IPS DF 4.7 (cell line): ENCODE measurements at regions not wholly inside any gene's neighbourhood (a gene's known extent, or its start where the extent isn't known, plus 50 kb on each side); places are given as distances from the start of the nearest gene placed in this dataset.
"Not testable (repeated sequence)": the region's sequence is repeated elsewhere in the genome, so short reads cannot be mapped to it uniquely, and the experiment has no call there.

Source experiments
- DNase-seq: peaks from one replicate; pipeline ENCODE4 v3.0.0-alpha.2; 2013; ENCODE audit warnings: low spot score; ENCODE audit errors: extremely low read depth

DNA sequence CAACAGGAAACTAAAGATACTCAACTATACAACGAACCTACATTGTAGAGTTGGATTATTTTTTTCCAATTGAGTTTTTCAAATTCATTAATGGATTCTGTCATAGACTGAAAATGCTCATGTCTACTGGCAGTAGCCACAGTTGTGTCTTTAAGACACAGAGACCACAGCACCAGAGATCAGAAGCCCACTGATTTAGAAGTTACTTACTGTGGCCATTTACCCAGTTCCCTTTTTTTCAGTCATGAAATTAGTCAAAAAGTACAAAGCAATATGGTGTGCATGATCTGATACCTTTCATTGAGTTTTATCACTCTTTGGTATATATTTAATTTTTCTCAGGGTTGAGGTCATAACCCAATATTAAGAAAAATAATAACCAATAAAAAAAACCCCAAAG is 1640.2 kb upstream of the WWC1 start:
- DNase-seq, result no peak

DNA sequence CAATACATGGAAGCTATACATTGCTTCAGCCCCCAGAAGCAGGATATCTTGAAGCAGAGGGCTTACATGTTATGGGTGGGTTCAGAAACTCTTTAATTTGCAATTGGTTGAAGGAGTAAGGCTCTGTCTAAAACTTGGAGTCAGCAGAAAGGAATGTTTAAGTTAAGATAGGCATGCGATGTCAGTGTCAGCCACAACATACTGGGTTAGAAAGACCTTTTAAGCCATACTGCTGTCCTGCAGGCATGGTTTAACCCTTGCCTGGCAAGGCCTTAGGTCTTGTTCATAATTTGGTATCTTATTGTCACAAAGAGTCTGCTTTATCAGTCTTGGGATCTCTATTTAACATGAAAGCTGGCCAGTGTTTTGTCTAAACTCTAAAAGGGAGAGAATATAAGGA is 1619.6 kb upstream of the WWC1 start:
- no peak for DNase-seq

DNA sequence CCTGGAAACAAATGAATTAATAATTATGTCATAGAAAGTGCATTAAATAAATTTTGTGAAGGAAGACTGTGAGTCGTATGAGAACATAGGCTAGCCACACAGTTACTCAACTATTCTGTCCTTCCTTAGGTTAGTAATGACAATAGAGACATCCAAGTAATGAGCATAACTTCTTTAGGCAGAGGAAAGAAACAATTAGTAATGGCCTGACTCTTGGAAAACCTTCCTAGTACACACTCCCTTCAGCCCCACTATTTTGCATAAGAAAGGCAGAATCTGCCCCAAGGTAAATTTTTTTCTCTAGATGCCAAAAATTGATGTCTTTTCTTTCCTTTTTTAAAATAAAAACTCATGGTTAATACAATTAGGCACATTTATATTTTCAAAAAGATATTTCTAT is 1619.0 kb upstream of the WWC1 start:
- no peak for DNase-seq

DNA sequence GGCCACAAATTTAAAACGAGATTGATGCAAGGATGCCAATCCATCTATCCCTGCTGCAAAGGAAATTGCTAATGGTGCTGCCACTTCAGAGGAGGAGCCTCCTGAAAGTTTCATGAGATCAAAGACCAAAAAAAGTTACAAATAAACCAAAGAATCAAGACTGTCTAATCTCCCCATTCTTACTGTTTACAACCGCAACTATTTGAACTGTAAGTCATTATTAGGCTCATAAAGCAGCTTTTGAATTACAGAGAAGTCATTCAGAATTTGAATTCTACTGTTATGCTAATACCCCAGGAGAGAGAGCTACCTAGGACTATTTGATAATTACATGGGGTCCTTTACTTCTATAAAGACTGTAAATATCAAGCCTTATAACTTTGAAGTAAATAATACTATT is 1613.6 kb upstream of the WWC1 start:
- no peak for DNase-seq

DNA sequence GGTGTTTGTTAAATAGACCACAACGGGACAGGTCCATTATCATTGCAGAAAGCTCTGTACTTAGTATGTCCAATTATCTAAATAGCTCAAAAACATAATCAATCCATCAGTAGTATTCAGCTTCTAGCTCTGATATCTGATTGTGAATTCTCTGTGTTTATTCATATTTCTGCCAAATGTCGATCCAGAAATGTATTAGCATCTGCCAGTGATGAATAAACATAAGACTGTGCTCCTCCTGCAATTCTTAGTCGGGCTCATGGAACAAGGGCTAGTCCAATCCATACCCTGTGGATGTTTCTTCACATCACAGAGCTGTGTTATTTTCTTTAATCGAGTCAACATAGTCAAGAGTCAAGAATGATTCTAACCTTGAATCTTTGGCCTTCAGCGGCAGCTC is 1612.1 kb upstream of the WWC1 start:
- no peak for DNase-seq

DNA sequence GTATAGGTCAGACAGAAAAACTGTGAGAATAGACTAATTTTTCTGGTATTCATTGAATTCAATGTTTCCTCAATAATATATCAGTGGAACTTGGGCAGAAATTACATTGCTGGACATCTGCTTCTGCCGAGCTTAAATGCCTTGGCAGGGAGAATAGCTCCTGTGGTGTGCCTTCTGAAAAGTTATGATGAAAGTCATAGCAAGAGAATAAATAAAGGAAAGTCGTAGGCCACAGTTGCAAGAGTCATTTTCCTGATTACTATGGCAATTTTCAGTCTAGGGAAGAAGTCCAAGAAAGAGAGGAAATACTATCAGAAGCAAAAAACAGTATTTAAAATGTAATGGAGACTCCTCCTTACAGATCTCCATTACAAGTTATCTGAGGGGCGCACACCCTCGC is 1596.1 kb upstream of the WWC1 start:
- no peak for DNase-seq

DNA sequence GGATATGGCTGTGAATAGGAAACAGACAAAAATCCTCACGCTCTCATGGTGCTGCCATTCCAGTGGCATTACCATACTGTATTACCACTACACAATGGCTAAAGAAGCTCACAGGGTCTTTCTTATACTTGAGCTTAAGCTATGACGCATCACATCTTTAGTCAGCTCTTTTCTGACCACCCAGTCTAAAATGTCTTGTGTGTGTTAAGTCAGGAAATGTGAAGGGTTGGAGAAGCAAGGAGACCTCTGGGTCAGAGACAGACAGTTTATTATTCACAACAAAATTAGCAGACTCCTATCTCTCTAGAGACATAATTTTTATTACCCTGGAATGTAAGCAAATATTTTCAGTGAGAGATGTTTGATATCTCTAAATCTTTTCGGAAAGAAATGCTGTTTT is 1583.2 kb upstream of the WWC1 start:
- no peak for DNase-seq

DNA sequence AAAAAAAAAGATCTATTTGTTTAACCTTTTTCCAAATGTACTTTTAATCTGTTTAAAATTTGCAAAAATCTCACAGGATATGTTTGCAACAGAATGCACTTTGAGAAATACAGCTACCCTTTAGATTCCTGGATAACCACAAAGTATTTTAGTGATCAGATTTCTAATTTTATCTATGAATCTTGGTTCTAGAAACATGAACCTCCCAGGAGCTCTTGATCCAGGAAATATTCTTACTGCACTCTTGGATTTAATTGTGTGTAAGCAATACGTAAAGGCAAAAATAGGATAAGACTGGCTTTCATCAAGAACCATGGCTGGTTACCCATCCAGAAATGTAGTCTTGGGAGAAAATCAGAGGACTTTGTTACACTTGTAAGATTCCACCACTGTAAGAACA is 1581.8 kb upstream of the WWC1 start:
- no peak for DNase-seq

DNA sequence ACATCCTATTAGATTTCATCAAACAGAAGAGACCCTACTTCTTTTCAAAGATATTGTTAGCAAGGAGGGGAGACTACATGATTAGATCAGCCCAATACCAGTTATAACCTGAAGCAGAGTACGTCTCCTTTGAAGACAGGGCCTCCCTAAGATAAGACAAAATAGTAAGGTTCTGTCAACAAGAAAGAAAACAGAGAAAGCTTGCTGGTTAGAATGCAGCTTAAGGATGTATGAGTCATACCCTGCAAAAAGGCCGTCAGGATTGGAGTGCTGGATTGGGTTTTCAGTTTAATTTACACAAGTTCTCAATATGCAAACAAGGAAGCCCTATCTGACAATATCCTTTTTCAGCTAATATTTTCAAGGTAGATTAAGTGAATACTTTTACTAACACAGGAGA is 1581.2 kb upstream of the WWC1 start:
- DNase-seq, result no peak

DNA sequence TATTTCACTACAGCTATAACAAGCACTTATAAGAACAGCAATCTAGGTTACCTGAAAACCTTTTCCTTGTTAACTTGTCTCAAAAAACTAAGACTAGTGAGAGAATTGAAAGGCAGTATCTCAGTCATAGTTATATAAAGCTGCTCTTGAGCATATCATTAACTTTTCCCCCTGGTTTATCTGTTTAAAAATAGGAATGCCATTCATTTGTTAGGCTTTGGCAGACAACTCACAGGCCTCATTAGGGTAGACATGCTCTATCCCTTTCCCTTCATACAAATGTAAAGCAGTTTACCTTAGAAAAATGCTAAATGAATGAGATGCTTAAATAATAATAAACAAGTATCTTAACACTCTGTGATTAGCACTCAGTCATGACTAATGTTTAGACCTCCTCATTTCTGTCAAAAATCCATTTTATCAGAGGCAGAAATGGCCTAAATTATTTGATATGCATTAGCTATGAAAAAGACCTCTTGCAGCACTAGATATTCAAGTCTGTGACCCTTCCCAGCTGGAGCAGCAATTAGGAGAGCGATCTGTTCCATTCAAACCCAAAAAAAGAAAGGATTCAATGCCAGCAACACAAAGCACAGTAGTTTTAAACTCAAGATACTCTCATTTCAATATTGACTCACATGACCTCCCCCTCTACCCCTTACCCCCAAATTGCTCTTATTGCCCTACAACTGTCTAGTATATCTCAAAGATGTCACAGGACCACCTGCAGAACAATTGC is 1578.8 kb upstream of the WWC1 start:
- DNase-seq, result no peak

DNA sequence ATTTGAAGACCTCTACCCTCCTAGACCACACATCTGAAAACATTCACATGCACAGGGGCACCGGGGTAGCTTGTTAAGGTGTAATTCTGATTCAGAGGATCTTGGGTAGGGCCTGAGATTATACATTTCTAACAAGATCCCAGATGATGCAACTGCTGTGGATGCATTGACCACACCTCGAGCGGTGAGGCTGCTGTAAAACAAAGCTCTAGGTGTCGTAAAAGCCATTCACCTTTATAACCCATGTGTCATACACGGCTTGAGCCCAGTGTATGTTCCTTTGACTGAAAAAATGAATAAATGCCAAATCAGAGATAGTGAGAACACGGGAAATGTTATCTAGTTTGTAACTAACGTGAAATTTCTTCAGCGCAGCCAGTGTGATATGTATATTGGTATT is 1578.2 kb upstream of the WWC1 start:
- no peak for DNase-seq

DNA sequence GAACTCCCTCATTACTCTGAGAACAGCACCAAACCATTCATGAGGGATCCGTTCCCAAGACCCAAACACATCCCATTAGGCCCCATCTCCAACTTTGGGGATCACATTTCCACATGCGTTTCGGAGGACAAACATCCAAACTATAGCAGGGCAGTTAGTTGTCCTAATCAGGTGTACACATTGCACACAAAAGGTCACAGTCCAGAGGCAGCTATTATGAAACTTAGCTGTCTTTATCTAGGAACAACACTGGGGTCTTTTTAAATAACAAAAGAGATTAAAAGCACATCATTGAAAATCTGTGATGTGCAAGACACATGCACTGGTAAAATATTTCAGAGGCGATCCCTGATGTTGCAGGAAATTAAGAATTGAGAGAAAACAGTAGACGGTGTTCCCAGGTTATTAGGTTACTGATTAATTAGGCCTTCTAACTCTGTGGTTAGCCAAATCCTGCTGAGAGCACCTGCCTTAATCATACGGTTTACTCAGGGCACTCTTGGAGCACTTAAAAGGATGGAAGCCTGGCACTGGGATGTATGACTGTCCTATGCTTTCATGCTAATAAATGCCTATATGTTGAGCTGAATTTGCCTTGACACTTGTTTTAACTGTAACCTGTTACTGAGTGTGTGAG is 1574.5 kb upstream of the WWC1 start:
- no peak for DNase-seq

DNA sequence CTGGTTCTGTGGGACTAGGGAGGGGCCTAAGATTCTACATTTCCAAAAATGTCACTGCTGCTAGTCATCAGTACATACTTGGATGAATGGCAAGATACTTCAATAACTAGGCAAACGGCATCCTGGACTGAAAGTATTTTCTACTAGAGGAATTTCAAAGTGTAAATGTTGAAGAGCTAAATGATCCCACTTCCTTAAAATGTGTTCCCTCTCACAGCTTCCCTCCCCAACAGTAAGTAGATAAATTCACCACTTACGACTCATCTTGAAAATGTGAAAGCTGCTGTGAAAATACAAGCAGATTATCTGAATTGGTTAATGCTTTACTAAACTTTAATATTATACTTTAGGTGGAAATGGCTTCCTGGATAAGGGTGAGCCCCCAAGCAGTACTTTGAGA is 1571.5 kb upstream of the WWC1 start:
- DNase-seq, result no peak

DNA sequence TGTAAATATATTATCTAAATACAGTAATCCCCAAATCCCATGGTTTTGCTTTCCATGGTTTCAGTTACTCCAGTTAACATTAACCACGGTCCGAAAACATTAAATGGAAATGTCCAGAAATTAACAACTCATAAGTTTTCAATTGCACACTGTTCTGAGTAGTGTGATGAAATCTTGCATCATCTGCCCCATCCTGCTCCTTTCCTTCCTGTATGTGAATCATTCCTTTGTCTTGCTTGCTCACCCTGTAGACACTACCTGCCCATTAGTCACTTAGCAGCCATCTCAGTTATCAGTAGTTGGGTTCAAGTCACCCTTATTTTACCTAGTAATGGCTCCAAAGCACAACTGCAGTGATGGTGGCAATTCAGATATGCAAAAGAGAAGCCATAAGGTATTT is 1568.5 kb upstream of the WWC1 start:
- no peak for DNase-seq

DNA sequence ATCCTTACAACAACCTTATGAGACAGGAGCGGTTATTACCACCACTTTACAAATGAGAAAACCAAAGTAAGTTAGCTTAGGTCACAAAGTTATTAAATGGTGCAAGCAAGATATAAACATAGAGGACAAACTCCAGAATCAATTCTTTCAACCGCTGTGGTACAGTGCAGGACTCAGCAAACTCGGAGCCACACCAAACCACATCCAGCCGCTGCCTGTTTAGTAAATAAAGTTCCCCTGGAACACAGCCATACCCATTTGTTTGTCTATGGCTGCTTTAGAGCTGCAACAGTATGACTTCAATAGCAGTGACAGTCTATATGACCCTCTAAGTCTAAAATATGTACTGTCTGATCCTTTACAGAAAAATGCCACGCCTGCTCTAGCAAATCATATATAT is 1567.2 kb upstream of the WWC1 start:
- no peak for DNase-seq

DNA sequence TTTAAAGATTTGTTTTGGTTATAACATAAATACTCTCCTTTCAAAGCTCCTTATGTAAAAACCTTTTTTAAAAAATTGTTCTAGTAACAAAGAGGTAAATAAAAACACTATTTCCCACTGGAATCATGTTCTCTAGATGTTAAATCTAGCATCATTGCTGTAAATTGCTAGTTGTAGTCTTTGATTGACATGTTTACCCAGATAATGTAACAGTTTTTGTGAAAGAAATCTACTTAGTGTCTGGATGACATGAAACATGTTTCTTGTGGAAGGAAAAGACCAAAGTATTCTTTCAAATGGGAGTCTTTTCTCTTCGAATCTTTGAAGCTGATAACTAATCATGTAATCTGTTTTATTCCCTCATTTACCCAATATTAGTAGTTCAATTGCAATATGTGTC is 1565.9 kb upstream of the WWC1 start:
- no peak for DNase-seq

DNA sequence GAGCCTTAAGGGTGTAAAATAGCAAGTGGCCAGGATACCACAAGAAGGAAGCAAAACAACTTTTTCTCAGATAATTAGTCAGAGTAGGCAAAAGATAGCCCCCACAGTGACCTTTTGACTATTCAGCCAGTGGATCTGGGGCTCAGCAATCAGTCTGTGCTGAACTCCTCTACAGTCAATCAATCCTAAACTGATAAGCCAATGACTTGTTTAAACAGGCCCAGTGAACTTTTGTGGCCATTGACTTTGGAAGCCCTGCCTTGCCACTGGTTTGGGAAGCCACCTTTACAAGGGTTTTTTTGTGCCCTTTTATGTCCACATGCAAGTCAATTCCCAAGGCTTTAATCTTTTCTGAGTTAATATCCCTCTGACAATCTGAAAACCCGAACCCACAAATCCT is 1565.0 kb upstream of the WWC1 start:
- no peak for DNase-seq

DNA sequence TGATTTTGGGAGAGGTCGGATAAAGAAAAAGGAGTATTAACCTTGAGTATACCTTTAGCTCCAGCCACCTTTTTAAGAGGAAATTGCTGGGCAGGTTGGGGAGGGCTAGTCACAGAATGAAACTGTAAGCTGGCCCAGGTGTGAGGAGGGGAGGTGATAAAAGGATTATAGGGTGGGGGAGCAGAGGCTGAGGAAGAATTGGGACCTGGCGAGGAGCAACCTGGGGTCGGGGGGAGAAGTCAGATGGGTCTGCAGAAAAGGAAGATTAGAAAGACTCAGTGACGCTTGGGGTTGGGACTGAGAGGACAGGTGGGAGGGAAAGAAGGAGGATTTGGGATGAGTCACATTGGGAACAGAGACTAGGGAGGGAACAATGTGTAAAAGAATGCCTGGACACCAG is 1548.5 kb upstream of the WWC1 start:
- not testable (repeated sequence) for DNase-seq

DNA sequence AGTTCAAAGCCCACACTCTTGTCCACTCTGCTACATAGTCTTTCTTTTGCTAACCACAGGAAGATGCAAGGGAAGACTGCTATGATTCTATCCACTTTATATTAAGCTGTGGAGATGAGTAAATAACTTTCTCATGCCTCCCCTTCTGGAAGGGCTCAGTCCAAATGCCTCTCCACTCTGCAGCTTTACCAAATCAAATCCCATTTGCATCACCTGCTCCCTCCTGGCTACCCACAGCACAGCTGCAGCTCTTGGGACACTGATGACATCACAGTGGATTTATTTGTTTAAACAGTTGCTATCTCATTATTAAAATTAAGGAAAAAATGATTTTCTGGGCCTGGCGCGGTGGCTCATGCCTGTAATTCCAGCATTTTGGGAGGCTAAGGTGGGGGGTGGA is 1544.9 kb upstream of the WWC1 start:
- no peak for DNase-seq

DNA sequence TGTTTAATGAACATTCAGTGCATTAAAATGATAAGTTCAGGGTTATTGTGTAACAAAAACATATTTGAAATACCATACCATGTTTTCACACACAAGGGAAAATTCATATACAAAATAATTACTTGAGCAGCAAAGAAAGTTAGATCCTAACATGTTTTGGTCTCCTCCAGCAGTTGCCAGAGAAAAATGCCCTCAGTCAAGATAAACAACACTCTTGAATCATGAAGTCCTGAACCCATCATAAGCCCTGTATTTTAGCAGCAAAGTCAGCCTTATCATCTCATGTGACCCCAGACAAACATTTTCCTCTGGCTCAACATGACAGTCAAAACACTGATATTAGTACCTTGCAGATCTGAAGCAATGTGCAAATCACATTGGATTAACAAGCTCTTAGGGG is 1541.1 kb upstream of the WWC1 start:
- DNase-seq, result no peak

DNA sequence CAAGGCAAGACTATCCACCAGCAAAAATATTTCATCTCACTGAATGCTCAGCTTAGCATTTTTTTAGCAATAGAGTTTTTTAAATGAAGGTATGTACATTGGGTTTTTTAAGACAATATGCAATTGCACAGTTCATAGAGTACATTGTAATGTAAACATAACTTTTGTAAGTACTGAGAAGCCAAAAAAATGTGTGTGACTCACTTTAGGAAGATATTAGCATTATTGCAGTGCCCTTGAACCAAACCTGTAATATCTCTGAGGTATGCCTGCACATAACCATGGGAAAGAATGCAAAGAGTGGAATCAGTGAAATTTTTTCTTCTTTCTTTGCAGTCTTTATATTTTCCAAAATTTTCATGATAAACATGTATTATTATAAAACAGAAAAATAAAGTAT is 1533.3 kb upstream of the WWC1 start:
- no peak for DNase-seq

DNA sequence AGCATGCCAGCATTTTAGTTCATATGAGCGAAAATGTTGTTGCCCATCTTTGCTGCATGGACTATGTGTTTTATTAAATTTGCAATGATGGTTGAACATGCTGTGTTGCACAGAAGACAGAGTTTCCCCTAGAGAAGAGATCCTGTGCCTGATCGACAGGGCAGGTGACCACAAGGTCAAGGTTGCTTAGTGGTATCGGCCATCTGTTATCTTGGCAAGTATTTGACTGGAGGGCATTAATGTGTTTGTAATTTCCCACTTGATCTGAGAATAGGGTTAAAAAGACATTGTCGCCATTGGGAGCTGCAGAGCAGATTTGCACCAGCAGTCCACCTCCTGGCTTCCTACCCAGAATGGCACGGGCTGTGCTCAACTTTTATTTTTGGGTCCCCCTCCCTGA is 1523.6 kb upstream of the WWC1 start:
- no peak for DNase-seq

DNA sequence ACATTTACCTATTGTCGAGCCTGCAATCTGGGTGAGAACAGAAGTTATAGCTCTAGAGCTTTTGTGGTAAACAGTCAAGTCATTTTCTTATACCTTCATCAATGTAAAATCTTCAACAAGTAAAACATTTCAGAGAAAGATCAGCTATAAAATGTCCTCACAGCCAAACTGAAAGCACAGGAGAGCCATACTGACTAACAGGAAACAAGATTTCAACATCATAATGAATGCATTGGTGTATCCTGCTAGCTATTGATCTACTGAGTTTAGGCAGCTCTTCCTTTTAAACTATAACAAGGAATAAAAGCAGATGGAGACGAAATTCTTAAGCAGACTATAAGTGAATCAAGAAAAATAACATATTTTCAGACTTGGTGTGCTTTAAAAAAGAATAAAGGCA is 1522.9 kb upstream of the WWC1 start:
- DNase-seq, result no peak

DNA sequence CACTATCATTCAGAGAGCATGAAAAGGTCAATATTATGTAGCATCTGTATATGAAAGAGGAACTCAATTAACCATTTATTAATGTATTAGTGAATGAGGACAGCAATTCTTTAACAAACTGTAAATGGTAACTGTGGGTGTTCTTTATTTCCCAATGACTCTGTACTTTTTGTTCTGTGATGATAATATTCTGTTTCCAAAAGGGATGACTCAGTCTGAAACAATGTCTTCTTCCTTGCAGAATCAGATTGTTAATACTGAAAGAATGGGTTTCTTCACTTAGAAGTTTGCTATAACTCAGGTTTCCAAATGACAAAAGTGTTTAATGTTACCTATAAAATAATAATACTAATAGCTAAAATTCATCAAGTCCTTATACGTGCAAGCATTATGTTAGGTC is 1518.7 kb upstream of the WWC1 start:
- DNase-seq, result no peak
